HepG2 (cell line): ENCODE measurements at regions not wholly inside any gene's neighbourhood (a gene's known extent, or its start where the extent isn't known, plus 50 kb on each side); places are given as distances from the start of the nearest gene placed in this dataset.

Source experiments
- AFF4 ChIP-seq: sonication (generic); formaldehyde crosslinking; IDR thresholded peaks from 2 replicates; pipeline ENCODE4 v1.4.0; 2020; ENCODE audit warnings: missing genetic modification reagents
- ARNT ChIP-seq: fragments of 450-650 bp; IDR thresholded peaks from 2 replicates; pipeline ENCODE4 v1.6.1; 2017
- CTCF ChIP-seq: sonication (generic); formaldehyde crosslinking; IDR thresholded peaks from 2 replicates; pipeline ENCODE4 v1.5.0; 2020; ENCODE audit warnings: mild to moderate bottlenecking, missing genetic modification reagents, moderate library complexity
- EP300 ChIP-seq, 3 experiments: sonication (generic) in 1 of 3; formaldehyde crosslinking in 1 of 3; IDR thresholded peaks; 2 replicates each; pipeline versions ENCODE4 v1.5.1 to v1.6.1; 2011 to 2020; ENCODE audit warnings: low read depth in 2 of 3, low read length in 2 of 3, borderline replicate concordance in 1 of 3, improper control_type of control experiment in 1 of 3, mild to moderate bottlenecking in 1 of 3, missing genetic modification reagents in 1 of 3, moderate library complexity in 1 of 3
- JUNB ChIP-seq: sonication (generic); formaldehyde crosslinking; IDR thresholded peaks from 2 replicates; pipeline ENCODE4 v1.8.0; 2022; ENCODE audit warnings: missing genetic modification reagents, mild to moderate bottlenecking, borderline replicate concordance
- PHF8 ChIP-seq: sonication (generic); formaldehyde crosslinking; IDR thresholded peaks from 2 replicates; pipeline ENCODE4 v1.5.0; 2020; ENCODE audit warnings: missing genetic modification reagents
- TAF1 ChIP-seq: sonication (generic); formaldehyde crosslinking; IDR thresholded peaks from 2 replicates; pipeline ENCODE4 v1.4.0; 2020; ENCODE audit warnings: missing genetic modification reagents
- THAP11 ChIP-seq: IDR thresholded peaks from 2 replicates; pipeline ENCODE4 v1.6.1; 2016; ENCODE audit warnings: missing biosample characterization, missing genetic modification reagents
- TF ChIP-seq, protein P1 (sequence below), 2 experiments: sonication (generic) in 1 of 2; formaldehyde crosslinking in 1 of 2; IDR thresholded peaks; 2 replicates each; pipeline versions ENCODE4 v1.5.1 to v1.6.1; 2011 to 2020; ENCODE audit warnings: borderline replicate concordance in 1 of 2, low read depth in 1 of 2, low read length in 1 of 2, mild to moderate bottlenecking in 1 of 2, missing genetic modification reagents in 1 of 2, moderate library complexity in 1 of 2

- TF ChIP-seq THAP11 (CRISPR knock-in tag) (no peak), TAF1 (CRISPR knock-in tag) (no peak), AFF4 (CRISPR knock-in tag) (no peak), PHF8 (no peak), CTCF (CRISPR knock-in tag) (no peak), JUNB (CRISPR knock-in tag) (no peak), ARNT (no peak), EP300 (IDR thresholded peaks at IDR 0.05; ENCODE audit: low read depth in 2 of 2, low read length in 2 of 2) (no peak), EP300 (CRISPR knock-in tag; IDR thresholded peaks at IDR 0.05; ENCODE audit: borderline replicate concordance) (no peak)
- TF ChIP-seq, protein P1, sequence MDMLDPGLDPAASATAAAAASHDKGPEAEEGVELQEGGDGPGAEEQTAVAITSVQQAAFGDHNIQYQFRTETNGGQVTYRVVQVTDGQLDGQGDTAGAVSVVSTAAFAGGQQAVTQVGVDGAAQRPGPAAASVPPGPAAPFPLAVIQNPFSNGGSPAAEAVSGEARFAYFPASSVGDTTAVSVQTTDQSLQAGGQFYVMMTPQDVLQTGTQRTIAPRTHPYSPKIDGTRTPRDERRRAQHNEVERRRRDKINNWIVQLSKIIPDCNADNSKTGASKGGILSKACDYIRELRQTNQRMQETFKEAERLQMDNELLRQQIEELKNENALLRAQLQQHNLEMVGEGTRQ (IDR thresholded peaks at IDR 0.05; ENCODE audit: low read depth, low read length) = no peak
- TF ChIP-seq, protein P1 (CRISPR knock-in tag; IDR thresholded peaks at IDR 0.05; ENCODE audit: borderline replicate concordance) = no peak
Measured at GRCh38 chr5:89407054-89407453, 524.1 kb upstream of the MEF2C start.
